HCT116 (cell line): ENCODE measurements at regions not wholly inside any gene's neighbourhood (a gene's known extent, or its start where the extent isn't known, plus 50 kb on each side); places are given as distances from the start of the nearest gene placed in this dataset.

Experiments
- ATAC-seq: fragments of 200-7000 bp; cut with Tn5 transposase; 2 replicates; pipeline ENCODE4 v1.9.1; 2020; ENCODE audit warnings: mild to moderate bottlenecking, moderate library complexity
- BruUV-seq: library from RNA; stranded (reverse); fragments of 400-500 nt; replicated peaks from 2 replicates; lab custom pipeline; 2021; lab: Mats Ljungman, UMichigan
- CTCF ChIA-PET: fragments of 300-600 bp; sonication (Branson Sonifier 250); formaldehyde crosslinking; loops from one replicate; lab custom pipeline; 2021; ENCODE audit warnings: antibody characterized with exemption; lab: Charles Lee
- POLR2A ChIA-PET: fragments of 300-600, 350-600 bp; sonication (Branson Sonifier 250); formaldehyde crosslinking; loops from one replicate; lab custom pipeline; 2021; ENCODE audit warnings: antibody characterized with exemption; lab: Charles Lee
- RAD21 ChIA-PET, 2 experiments: fragments of 300-600 bp; sonication (Branson Sonifier 250); formaldehyde crosslinking; loops; one replicate each; lab custom pipeline; 2023; ENCODE audit warnings: low total read pairs in 2 of 2; ENCODE audit not compliant: uncharacterized antibody in 2 of 2, unreplicated experiment in 2 of 2, low non-redundant PET in 1 of 2; lab: Charles Lee
- DNase-seq: peaks from one replicate; pipeline ENCODE4 v3.0.0-alpha.2; 2010; ENCODE audit warnings: low read depth, low spot score
- H2AFZ ChIP-seq: fragments of 200-600 bp; shearing (Covaris generic), sonication (generic); 2 replicates; pipeline ENCODE4 v1.6.1; 2017; ENCODE audit warnings: low read depth, mixed run types, mixed read lengths, antibody characterized with exemption, low read length; ENCODE audit not compliant: poor library complexity, severe bottlenecking
- H3K27ac ChIP-seq: 2 replicates; pipeline ENCODE4 v1.5.1; 2012; ENCODE audit warnings: low read depth, low read length
- H3K27me3 ChIP-seq: fragments of 200-600 bp; sonication (generic); 2 replicates; pipeline ENCODE4 v1.6.1; 2016; ENCODE audit warnings: mixed run types, low read length, mixed read lengths; ENCODE audit not compliant: insufficient read depth
- H3K36me3 ChIP-seq, 2 experiments: fragments of 200-500 bp in 1 of 2; fragments of 200-600 bp in 1 of 2; sonication (Bioruptor generic) in 1 of 2; sonication (generic) in 1 of 2; 2 replicates each; pipeline versions ENCODE4 v1.5.1 to v1.6.1; 2014 to 2016; ENCODE audit warnings: low read length in 2 of 2, inconsistent platforms in 1 of 2, mixed read lengths in 1 of 2, mixed run types in 1 of 2; ENCODE audit not compliant: insufficient read depth in 2 of 2, control insufficient read depth in 1 of 2
- H3K4me1 ChIP-seq, 2 experiments: fragments of 200-600 bp in 1 of 2; sonication (generic) in 1 of 2; 2 replicates each; pipeline versions ENCODE4 v1.5.1 to v1.6.1; 2012 to 2017; ENCODE audit warnings: low read length in 2 of 2, inconsistent platforms in 1 of 2, mild to moderate bottlenecking in 1 of 2, mixed read lengths in 1 of 2, mixed run types in 1 of 2, moderate library complexity in 1 of 2; ENCODE audit not compliant: insufficient read depth in 2 of 2, control insufficient read depth in 1 of 2
- H3K4me2 ChIP-seq: fragments of 200-600 bp; sonication (generic); 2 replicates; pipeline ENCODE4 v1.6.1; 2017; ENCODE audit warnings: mixed run types, low read length, mixed read lengths
- H3K4me3 ChIP-seq, 2 experiments: fragments of 200-600 bp in 1 of 2; sonication (generic) in 1 of 2; replicated peaks in 1 of 2; 2 replicates each; pipeline ENCODE4 v1.5.1; 2011 to 2016; ENCODE audit warnings: low read length in 2 of 2, control low read depth in 1 of 2, low read depth in 1 of 2, mild to moderate bottlenecking in 1 of 2, mixed read lengths in 1 of 2, mixed run types in 1 of 2
- H3K79me2 ChIP-seq: fragments of 200-600 bp; sonication (generic); 2 replicates; pipeline ENCODE4 v1.6.1; 2017; ENCODE audit warnings: mild to moderate bottlenecking, mixed run types, low read length, moderate library complexity, mixed read lengths; ENCODE audit not compliant: insufficient read depth
- H3K9ac ChIP-seq: fragments of 200-600 bp; sonication (generic); 2 replicates; pipeline ENCODE4 v1.6.1; 2016; ENCODE audit warnings: low read length, mixed read lengths
- H3K9me2 ChIP-seq: fragments of 200-600 bp; sonication (generic), shearing (Covaris generic); 2 replicates; pipeline ENCODE4 v1.6.1; 2017; ENCODE audit warnings: mixed run types, mild to moderate bottlenecking, moderate library complexity; ENCODE audit not compliant: insufficient read depth
- H3K9me3 ChIP-seq, 2 experiments: fragments of 200-500 bp in 1 of 2; fragments of 200-600 bp in 1 of 2; sonication (Bioruptor generic) in 1 of 2; sonication (generic) in 1 of 2; 2 replicates each; pipeline ENCODE4 v1.6.1; 2014 to 2017; ENCODE audit warnings: low read length in 2 of 2, mixed read lengths in 2 of 2, inconsistent platforms in 1 of 2, low read depth in 1 of 2, mild to moderate bottlenecking in 1 of 2, mixed run types in 1 of 2, moderate library complexity in 1 of 2; ENCODE audit not compliant: control insufficient read depth in 1 of 2, insufficient read depth in 1 of 2
- H4K20me1 ChIP-seq: fragments of 200-600 bp; sonication (generic), shearing (Covaris generic); 2 replicates; pipeline ENCODE4 v1.6.1; 2017; ENCODE audit warnings: mixed run types, mild to moderate bottlenecking, moderate library complexity; ENCODE audit not compliant: insufficient read depth
- CEBPB ChIP-seq: IDR thresholded peaks from 2 replicates; pipeline ENCODE4 v1.6.1; 2012; ENCODE audit warnings: low read depth
- EGR1 ChIP-seq: IDR thresholded peaks from 2 replicates; pipeline ENCODE4 v1.6.1; 2012; ENCODE audit warnings: low read depth
- EZH2 ChIP-seq: fragments of 200-600 bp; sonication (generic); IDR thresholded peaks from 2 replicates; pipeline ENCODE4 v1.6.1; 2017; ENCODE audit warnings: antibody characterized with exemption, mixed run types
- EZH2phosphoT487 ChIP-seq: fragments of 200-600 bp; IDR thresholded peaks from 2 replicates; pipeline ENCODE4 v1.6.1; 2018; ENCODE audit warnings: antibody characterized with exemption, borderline replicate concordance
- FOSL1 ChIP-seq: IDR thresholded peaks from 2 replicates; pipeline ENCODE4 v1.6.1; 2012; ENCODE audit warnings: low read depth
- POLR2A ChIP-seq: IDR thresholded peaks from 2 replicates; pipeline ENCODE4 v1.7.0; 2011; ENCODE audit warnings: borderline replicate concordance; ENCODE audit not compliant: insufficient read depth, insufficient read length; ENCODE audit errors: extremely low read depth
- POLR2AphosphoS5 ChIP-seq: IDR thresholded peaks from 2 replicates; pipeline ENCODE4 v1.6.1; 2011; ENCODE audit warnings: mild to moderate bottlenecking, low read depth, low read length, moderate library complexity
- SP1 ChIP-seq: IDR thresholded peaks from 2 replicates; pipeline ENCODE4 v1.6.1; 2012; ENCODE audit warnings: low read depth
- SRF ChIP-seq: IDR thresholded peaks from 2 replicates; pipeline ENCODE4 v1.6.1; 2012; ENCODE audit warnings: low read depth
- ZBTB33 ChIP-seq: IDR thresholded peaks from 2 replicates; pipeline ENCODE4 v1.6.1; 2011; ENCODE audit warnings: mild to moderate bottlenecking, low read length, moderate library complexity; ENCODE audit not compliant: insufficient replicate concordance; ENCODE audit errors: extremely low read depth
- ZNF274 ChIP-seq: fragments of 200-500 bp; sonication (Bioruptor generic); IDR thresholded peaks from 2 replicates; pipeline ENCODE4 v1.6.1; 2014; ENCODE audit warnings: mild to moderate bottlenecking, low read depth, low read length, inconsistent platforms
- intact Hi-C: fragments of 100-400 bp; cut with micrococcal nuclease; formaldehyde crosslinking; loops from 2 replicates; pipeline ENCODE4 v1.10.0; 2022

- RAD21 ChIA-PET, result no interaction called here
- TF ChIP-seq SP1 (no peak), ZNF274 (no peak), FOSL1 (no peak), POLR2AphosphoS5 (no peak), CEBPB (no peak), SRF (no peak), EZH2phosphoT487 (no peak), EZH2 (no peak), POLR2A (no peak), EGR1 (no peak), ZBTB33 (no peak)
- Histone ChIP-seq H3K4me3 (no peak overlapping the region), H3K9me3 (no peaks in the 10 kb centered on the region), H3K4me1 (no peaks in the 10 kb centered on the region), H3K27me3 (no peaks in the 10 kb centered on the region), H3K79me2 (no peaks in the 10 kb centered on the region), H3K9ac (no peak overlapping the region), H3K36me3 (no peaks in the 10 kb centered on the region), H3K27ac (no peak overlapping the region), H4K20me1 (no peaks in the 10 kb centered on the region), H3K4me2 (no peak overlapping the region), H3K9me2 (no peaks in the 10 kb centered on the region), H2AFZ (no peak overlapping the region)
- intact Hi-C loops, result no loop called here
- CTCF ChIA-PET, result interaction anchor here (1.4 kb wide), 1 partner anchor 10 kb away, joined by 4 read pairs; no protein-coding TSS in a partner anchor
- DNase-seq, result no peak
- BruUV-seq, result no TSS peak
- POLR2A ChIA-PET, result no interaction called here
- no peak for ATAC-seq
These were observed 367.6 kb upstream of the DDI1 start for GRCh38 chr11:103668859-103669258.
